ENCODE measurements at regions not wholly inside any gene's neighbourhood (a gene's known extent, or its start where the extent isn't known, plus 50 kb on each side); places are given as distances from the start of the nearest gene placed in this dataset.

DNA sequence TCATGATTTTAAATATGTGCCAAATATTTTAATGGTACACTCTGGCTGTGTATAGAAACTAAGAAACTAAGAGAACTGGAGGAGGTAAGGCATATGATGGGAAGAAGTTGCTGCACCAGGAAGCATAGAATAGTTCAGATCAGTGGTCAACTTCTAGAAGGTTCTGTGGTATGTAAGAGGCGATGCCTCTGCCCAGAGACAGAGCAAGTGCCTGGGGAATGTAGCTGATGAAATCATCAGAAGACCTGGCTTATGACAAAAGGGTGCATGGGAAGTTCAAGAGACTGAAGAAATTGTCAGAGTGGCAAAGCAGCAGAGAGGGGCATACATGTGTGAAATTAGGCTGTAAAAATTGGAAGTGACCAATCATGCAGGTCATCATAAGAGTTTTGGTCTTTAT lies 580.8 kb downstream of the BMP2 start:
- POLR2A ChIA-PET = no interaction called here
- Histone ChIP-seq H3K27ac (ENCODE audit: extremely low read depth, low read depth, low read length) (no peak overlapping the region), H3K9me3 (ENCODE audit: control insufficient read depth, insufficient read depth, low read depth, low read length) (no peaks in the 10 kb centered on the region), H3K36me3 (ENCODE audit: control insufficient read depth in 2 of 2, insufficient read depth in 1 of 2, low read length in 2 of 2) (no peaks in the 10 kb centered on the region), H3K4me3 (ENCODE audit: low read depth, low read length) (no peak overlapping the region), H3K4me1 (ENCODE audit: control insufficient read depth, insufficient read depth, low read length) (no peaks in the 10 kb centered on the region)
- TF ChIP-seq, protein P1, sequence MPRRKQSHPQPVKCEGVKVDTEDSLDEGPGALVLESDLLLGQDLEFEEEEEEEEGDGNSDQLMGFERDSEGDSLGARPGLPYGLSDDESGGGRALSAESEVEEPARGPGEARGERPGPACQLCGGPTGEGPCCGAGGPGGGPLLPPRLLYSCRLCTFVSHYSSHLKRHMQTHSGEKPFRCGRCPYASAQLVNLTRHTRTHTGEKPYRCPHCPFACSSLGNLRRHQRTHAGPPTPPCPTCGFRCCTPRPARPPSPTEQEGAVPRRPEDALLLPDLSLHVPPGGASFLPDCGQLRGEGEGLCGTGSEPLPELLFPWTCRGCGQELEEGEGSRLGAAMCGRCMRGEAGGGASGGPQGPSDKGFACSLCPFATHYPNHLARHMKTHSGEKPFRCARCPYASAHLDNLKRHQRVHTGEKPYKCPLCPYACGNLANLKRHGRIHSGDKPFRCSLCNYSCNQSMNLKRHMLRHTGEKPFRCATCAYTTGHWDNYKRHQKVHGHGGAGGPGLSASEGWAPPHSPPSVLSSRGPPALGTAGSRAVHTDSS (tag by site-specific recombination; IDR thresholded peaks at IDR 0.05) = no peak
- TF ChIP-seq ZNF223 (tag by site-specific recombination; IDR thresholded peaks at IDR 0.05) = no peak
- TF ChIP-seq ZNF292 (tag by site-specific recombination; IDR thresholded peaks at IDR 0.05; ENCODE audit: borderline replicate concordance, low read depth) = no peak
- no peak for TF ChIP-seq ZBTB21 (tag by site-specific recombination; IDR thresholded peaks at IDR 0.05)
- TF ChIP-seq ZSCAN30 (tag by site-specific recombination; IDR thresholded peaks at IDR 0.05) = no peak
- no peak for TF ChIP-seq ZNF549 (tag by site-specific recombination; IDR thresholded peaks at IDR 0.05)
- TF ChIP-seq ZNF558 (tag by site-specific recombination; IDR thresholded peaks at IDR 0.05) = no peak
- CTCF ChIA-PET = no interaction called here

- Histone ChIP-seq H3K9me3 (ENCODE audit: control insufficient read depth, insufficient read depth, low read depth, low read length) (no peaks in the 10 kb centered on the region), H3K4me1 (ENCODE audit: control insufficient read depth, insufficient read depth, low read length) (no peaks in the 10 kb centered on the region), H3K36me3 (ENCODE audit: control insufficient read depth in 2 of 2, insufficient read depth in 1 of 2, low read length in 2 of 2) (no peaks in the 10 kb centered on the region), H3K4me3 (ENCODE audit: low read depth, low read length) (no peak overlapping the region), H3K27ac (ENCODE audit: extremely low read depth, low read depth, low read length) (no peak overlapping the region)
- ChIA-PET CTCF (no interaction called here), POLR2A (no interaction called here)
- no peak for TF ChIP-seq ZNF785 (tag by site-specific recombination; IDR thresholded peaks at IDR 0.05)
- no peak for TF ChIP-seq ZNF585B (tag by site-specific recombination; IDR thresholded peaks at IDR 0.05)
- TF ChIP-seq ZNF843 (tag by site-specific recombination; IDR thresholded peaks at IDR 0.05) = no peak
- no peak for TF ChIP-seq ZNF76 (tag by site-specific recombination; IDR thresholded peaks at IDR 0.05; ENCODE audit: borderline replicate concordance, low read depth)
Measured at GRCh38 chr20:7352165-7352564, 584.7 kb downstream of the BMP2 start.

DNA sequence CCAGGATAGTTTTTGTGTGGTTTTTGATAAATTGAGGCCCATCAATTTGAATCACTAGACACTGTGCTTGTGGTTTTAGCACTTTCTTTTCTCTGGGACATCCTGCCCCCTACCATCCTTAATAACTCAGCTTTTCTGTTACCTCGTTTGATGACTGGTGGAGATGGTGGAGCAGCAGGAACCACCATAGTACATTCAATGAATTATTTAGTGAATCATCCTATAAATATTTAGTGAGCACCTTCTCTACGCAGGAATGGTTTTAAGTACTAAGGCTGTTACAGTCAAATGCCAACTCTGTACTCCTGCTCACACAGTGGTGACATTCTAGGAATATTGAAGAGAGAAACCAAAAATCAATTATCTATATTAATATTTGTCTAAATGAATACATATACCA lies 585.2 kb downstream of the HAO1 start:
- ChIA-PET CTCF (no interaction called here), POLR2A (no interaction called here)
- no peak for TF ChIP-seq ZNF747 (tag by site-specific recombination; IDR thresholded peaks at IDR 0.05)
- TF ChIP-seq KLF10 (tag by site-specific recombination; IDR thresholded peaks at IDR 0.05) = no peak
- TF ChIP-seq, protein P2, sequence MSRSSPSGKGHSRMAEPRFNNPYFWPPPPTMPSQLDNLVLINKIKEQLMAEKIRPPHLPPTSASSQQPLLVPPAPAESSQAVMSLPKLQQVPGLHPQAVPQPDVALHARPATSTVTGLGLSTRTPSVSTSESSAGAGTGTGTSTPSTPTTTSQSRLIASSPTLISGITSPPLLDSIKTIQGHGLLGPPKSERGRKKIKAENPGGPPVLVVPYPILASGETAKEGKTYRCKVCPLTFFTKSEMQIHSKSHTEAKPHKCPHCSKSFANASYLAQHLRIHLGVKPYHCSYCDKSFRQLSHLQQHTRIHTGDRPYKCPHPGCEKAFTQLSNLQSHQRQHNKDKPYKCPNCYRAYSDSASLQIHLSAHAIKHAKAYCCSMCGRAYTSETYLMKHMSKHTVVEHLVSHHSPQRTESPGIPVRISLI (tag by site-specific recombination; IDR thresholded peaks at IDR 0.05) = no peak
- no peak for TF ChIP-seq MYNN (tag by site-specific recombination; IDR thresholded peaks at IDR 0.05; ENCODE audit: borderline replicate concordance)
- no peak for TF ChIP-seq ZNF366 (tag by site-specific recombination; conservative IDR thresholded peaks at IDR 0.05)
- TF ChIP-seq SP3 (tag by site-specific recombination; IDR thresholded peaks at IDR 0.05) = no peak
- TF ChIP-seq, protein P3, sequence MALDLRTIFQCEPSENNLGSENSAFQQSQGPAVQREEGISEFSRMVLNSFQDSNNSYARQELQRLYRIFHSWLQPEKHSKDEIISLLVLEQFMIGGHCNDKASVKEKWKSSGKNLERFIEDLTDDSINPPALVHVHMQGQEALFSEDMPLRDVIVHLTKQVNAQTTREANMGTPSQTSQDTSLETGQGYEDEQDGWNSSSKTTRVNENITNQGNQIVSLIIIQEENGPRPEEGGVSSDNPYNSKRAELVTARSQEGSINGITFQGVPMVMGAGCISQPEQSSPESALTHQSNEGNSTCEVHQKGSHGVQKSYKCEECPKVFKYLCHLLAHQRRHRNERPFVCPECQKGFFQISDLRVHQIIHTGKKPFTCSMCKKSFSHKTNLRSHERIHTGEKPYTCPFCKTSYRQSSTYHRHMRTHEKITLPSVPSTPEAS (tag by site-specific recombination; IDR thresholded peaks at IDR 0.05) = no peak
- no peak for TF ChIP-seq ZNF621 (tag by site-specific recombination; IDR thresholded peaks at IDR 0.05)
- no peak for TF ChIP-seq ZNF2 (tag by site-specific recombination; IDR thresholded peaks at IDR 0.05)
- TF ChIP-seq, protein P4, sequence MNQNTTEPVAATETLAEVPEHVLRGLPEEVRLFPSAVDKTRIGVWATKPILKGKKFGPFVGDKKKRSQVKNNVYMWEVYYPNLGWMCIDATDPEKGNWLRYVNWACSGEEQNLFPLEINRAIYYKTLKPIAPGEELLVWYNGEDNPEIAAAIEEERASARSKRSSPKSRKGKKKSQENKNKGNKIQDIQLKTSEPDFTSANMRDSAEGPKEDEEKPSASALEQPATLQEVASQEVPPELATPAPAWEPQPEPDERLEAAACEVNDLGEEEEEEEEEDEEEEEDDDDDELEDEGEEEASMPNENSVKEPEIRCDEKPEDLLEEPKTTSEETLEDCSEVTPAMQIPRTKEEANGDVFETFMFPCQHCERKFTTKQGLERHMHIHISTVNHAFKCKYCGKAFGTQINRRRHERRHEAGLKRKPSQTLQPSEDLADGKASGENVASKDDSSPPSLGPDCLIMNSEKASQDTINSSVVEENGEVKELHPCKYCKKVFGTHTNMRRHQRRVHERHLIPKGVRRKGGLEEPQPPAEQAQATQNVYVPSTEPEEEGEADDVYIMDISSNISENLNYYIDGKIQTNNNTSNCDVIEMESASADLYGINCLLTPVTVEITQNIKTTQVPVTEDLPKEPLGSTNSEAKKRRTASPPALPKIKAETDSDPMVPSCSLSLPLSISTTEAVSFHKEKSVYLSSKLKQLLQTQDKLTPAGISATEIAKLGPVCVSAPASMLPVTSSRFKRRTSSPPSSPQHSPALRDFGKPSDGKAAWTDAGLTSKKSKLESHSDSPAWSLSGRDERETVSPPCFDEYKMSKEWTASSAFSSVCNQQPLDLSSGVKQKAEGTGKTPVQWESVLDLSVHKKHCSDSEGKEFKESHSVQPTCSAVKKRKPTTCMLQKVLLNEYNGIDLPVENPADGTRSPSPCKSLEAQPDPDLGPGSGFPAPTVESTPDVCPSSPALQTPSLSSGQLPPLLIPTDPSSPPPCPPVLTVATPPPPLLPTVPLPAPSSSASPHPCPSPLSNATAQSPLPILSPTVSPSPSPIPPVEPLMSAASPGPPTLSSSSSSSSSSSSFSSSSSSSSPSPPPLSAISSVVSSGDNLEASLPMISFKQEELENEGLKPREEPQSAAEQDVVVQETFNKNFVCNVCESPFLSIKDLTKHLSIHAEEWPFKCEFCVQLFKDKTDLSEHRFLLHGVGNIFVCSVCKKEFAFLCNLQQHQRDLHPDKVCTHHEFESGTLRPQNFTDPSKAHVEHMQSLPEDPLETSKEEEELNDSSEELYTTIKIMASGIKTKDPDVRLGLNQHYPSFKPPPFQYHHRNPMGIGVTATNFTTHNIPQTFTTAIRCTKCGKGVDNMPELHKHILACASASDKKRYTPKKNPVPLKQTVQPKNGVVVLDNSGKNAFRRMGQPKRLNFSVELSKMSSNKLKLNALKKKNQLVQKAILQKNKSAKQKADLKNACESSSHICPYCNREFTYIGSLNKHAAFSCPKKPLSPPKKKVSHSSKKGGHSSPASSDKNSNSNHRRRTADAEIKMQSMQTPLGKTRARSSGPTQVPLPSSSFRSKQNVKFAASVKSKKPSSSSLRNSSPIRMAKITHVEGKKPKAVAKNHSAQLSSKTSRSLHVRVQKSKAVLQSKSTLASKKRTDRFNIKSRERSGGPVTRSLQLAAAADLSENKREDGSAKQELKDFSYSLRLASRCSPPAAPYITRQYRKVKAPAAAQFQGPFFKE (tag by site-specific recombination; IDR thresholded peaks at IDR 0.05; ENCODE audit: borderline replicate concordance) = no peak
- Histone ChIP-seq H3K4me3 (ENCODE audit: low read depth, low read length) (no peak overlapping the region), H3K9me3 (ENCODE audit: control insufficient read depth, insufficient read depth, low read depth, low read length) (no peaks in the 10 kb centered on the region), H3K27ac (ENCODE audit: extremely low read depth, low read depth, low read length) (no peak overlapping the region), H3K36me3 (ENCODE audit: control insufficient read depth in 2 of 2, insufficient read depth in 1 of 2, low read length in 2 of 2) (no peaks in the 10 kb centered on the region), H3K4me1 (ENCODE audit: control insufficient read depth, insufficient read depth, low read length) (no peaks in the 10 kb centered on the region)
